SU-DHL-6 (cell line): ENCODE measurements at regions not wholly inside any gene's neighbourhood (a gene's known extent, or its start where the extent isn't known, plus 50 kb on each side); places are given as distances from the start of the nearest gene placed in this dataset.

Source experiments
- CTCF ChIP-seq: fragments of 200-600 bp; sonication (generic); IDR thresholded peaks from one replicate; pipeline ENCODE4 v1.5.1; 2017; ENCODE audit warnings: antibody characterized with exemption, mild to moderate bottlenecking, low read length, moderate library complexity; ENCODE audit not compliant: insufficient read depth, poor library complexity, severe bottlenecking
- EZH2phosphoT487 ChIP-seq: fragments of 200-600 bp; sonication (generic), shearing (Covaris generic); conservative IDR thresholded peaks from 2 replicates; pipeline ENCODE4 v1.6.1; 2018; ENCODE audit warnings: mild to moderate bottlenecking, antibody characterized with exemption, low read length, moderate library complexity, mixed read lengths

- TF ChIP-seq CTCF (no peak), EZH2phosphoT487 (no peak)
These were observed 61.9 kb upstream of the SLC39A10 start for GRCh38 chr2:195594919-195595694.
